ENCODE measurements at regions not wholly inside any gene's neighbourhood (a gene's known extent, or its start where the extent isn't known, plus 50 kb on each side); places are given as distances from the start of the nearest gene placed in this dataset.

GRCh38 chr5:159765760-159766517 lies 150.3 kb upstream of the ADRA1B start:
- no peak for DNase-seq

GRCh38 chr5:159768243-159768642 lies 148.0 kb upstream of the ADRA1B start:
- no peak for DNase-seq

- DNase-seq = no peak
These were observed 143.6 kb upstream of the ADRA1B start for GRCh38 chr5:159772698-159773061.

DNA sequence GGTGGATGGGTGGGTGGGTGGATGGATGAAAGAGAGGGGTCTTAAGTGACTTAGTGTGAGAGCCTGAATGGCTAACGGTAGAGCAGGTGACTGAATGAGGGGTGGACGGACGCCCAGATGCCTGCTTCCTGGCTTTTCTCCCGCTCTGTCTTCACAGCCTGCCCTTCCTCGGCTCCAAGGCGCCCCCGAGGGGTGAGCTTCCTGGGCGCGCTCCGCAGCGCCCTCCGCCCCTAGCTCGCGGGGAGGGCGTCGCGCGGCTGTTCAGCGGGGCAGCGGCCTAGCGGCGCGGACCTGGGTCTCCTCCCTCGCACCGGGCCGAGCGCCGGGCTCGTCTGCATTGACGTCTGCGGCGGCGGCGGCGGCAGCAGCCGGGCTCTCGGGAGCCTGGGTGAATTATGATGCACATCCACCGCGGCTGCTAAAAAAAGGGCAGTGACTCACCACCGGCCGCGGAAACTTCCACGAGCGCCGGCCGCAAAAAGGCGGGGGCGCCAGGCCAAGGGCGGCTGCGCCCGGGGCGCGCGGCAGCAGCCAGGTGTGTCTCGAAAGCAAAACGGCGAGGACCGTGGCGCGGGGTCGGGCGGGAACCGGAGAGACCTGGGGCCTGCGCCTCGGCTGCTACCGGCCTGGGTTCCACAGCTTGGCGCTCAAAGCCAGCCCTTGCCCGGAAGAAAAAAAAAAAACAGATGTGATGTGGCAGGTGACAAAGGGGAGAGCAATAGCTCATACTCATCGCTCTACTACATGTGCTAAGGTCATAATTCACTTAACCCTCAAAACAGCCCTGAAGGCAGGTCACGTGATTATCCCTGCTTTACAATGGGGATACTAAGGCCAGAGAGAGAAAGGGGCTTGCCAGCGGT lies 143.0 kb upstream of the ADRA1B start:
- peak; percentile 81 for DNase-seq

DNA sequence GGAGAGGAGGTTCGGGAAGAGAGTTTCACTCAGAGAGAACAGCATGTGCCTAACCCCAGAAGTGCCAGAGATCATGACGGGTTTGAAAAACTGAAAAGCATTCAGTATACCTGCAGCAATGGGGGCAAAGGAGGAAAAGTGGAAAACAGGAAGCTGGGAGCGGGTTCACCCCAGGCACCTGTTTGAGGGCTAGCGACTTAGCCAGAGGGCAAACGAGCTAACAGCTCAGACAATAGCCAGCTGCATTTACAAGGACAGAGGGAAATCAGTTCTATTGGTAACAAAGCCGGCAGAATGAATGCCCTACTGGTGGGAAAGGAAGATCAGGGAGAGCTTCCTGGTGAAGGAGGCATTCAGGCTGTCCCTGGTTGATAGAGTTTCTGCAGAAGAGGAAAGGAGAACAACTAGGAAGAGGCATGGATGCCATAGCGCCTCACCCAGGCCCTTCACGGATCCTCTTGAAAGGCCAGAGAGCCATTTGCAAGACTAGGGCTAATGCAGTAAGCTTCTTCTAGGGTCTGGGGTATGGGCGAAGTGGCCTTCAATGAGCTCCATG lies 141.7 kb upstream of the ADRA1B start:
- DNase-seq = no peak

- DNase-seq = no peak
These were observed 140.4 kb upstream of the ADRA1B start for GRCh38 chr5:159775890-159776289.

- DNase-seq = no peak
These were observed 139.1 kb upstream of the ADRA1B start for GRCh38 chr5:159777049-159777660.

- DNase-seq = no peak
These were observed 136.8 kb upstream of the ADRA1B start for GRCh38 chr5:159779481-159779880.

- no peak for DNase-seq
These were observed 136.0 kb upstream of the ADRA1B start for GRCh38 chr5:159780246-159780645.

- DNase-seq = no peak
These were observed 134.6 kb upstream of the ADRA1B start for GRCh38 chr5:159781626-159782157.

DNA sequence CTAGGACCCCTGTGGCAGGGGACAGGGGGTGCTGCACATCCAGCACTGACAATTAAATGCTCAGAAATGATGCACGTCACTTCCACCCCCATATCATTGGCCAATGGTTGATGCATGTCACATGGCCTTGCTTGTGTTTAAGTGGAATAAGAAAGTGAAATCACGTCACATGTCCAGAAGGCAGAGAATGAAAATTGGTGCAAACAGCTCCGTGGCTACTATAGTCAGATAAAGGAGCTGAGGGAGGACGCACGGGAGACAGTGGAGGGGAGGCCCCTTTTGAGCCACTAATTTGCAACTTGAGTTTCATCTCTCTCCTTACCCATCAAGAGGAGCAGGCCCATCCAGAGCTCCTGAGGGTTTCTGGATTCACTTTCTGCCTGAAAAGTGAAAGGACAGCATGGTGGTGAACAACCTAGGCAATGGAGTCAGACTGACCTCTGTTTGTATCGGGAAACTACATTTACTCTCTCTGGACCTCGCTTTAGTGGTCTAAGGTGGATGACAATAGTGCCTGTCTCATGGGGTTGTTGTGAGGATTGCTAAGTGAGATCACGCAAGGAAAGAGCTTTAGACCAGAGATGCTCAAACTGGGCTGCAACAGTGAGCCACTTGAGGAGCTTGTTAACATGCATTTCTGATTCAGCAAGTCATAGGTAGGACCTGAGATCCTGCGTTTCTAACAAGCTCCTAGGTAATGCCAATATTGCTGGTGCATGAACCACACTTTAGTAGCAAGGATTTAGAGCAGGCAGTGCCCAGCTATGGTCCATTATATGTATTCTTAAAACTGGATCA lies 133.9 kb upstream of the ADRA1B start:
- no peak for DNase-seq

GRCh38 chr5:159782995-159783300 lies 133.3 kb upstream of the ADRA1B start:
- DNase-seq = no peak

DNA sequence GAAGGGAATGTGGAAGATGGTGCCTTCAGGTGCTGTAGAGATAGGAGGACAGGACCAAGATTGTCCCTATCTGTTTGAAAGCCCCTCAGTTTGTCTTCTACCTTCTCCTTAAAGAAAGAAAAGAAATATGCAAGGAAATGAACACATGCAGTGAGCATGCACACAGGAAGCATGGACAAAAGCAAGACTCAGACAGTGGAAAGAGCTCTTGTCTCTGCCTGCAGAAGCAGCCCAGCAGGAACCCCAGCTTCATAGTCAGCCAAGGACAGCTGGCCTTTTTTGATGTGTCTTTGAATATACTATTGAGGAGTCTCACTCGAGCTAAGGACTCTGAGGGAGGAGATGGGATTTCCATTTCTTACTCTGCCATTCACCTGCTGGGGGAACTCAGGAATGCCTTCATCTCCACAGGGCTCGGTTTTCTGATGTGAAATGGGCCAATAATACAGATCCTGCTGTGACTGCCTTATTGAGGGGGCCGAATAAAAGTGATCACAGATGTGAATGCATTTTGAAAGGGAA lies 132.5 kb upstream of the ADRA1B start:
- no peak for DNase-seq

DNA sequence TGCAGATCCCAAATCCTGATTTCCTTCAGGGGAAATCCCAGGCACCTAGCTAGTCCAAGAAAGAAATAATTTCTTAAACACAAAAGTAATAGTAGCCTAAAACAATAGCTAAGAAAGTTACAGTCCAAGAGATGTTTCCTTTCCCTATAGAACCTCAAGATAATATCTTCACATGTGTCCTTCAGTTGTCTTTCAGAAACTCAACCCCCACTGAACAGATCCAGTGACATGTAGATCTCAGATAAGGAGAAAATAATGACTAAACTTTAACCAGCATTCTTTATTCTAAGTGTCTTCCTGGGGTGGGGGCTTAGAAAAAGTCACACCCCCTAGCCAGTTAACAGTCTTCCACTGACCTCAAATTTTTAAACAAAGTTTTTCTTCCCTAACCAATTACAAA lies 131.3 kb upstream of the ADRA1B start:
- DNase-seq = no peak

DNA sequence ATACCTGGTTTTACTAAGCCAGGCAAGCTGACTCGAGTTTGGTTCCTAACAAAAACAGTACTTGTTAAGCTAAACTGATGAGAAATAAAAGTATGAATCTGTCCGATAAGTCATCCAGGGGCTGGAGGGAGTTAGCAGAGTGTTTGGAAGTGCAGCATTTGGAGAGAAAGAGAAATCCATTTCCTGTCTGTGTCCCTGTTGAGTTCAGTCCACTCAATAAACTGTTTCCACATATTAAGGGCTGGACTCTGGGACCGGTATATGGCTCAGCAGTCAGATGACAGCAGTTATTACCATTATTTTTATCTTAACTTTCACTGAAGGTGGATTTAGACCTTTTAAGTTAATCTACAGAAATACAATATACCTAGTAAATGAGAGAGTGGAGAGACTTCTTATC lies 130.6 kb upstream of the ADRA1B start:
- no peak for DNase-seq

DNA sequence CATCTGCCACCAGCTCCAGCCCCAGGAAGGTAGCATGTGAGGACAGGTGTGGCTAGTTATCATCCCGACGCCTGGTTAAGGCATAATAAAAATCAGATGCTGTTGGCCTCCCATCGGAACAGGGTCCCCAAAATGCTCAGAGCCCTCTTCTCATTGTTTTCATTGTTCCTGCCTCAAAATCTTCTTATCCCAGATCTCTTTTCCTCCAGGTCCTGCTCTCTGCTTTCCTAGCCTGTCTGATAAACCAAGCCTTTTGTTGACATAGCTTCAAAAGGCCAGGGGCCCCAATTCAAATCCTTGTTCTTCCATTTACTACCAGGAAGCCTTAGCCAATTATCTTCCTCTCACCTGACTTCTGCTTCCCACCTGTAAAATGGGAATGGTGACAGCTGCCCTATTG lies 130.1 kb upstream of the ADRA1B start:
- no peak for DNase-seq

DNA sequence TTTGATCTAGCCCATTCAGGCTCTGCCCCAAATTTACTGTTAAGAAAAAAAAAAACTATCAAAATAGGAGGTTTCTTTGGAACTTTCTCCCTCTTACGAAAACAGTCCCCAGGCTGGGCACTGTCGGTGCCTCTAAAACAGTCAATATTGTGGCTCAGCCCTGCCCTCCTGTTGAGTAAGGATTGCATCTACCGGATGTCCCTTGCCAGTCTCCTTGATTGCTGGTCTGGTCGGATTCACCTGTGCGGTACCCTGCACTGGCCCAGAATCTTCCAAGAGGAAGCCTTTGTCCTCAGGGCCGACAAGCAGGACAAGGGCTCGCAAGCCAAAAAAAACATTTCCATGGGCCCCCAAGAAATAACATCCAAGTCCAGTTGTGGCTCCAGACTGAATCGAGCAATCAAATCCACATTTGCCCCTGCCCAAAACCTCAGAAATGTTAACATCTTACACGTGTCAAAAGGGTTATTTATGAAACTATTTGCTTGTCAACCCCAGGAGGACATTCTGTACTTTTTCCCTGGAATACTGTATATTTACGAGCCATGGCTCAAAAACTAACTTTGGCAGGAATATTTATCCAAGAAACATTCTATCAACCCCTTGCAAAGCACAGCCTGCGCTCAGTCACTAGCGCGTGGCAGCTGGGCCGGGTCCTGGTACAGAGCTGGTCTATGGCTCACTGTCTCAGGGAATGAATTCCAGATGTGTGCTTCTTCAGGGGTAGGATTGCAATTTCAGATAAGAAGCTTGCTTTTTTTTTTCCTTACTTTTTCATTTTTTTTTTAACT lies 129.2 kb upstream of the ADRA1B start:
- no peak for DNase-seq

DNA sequence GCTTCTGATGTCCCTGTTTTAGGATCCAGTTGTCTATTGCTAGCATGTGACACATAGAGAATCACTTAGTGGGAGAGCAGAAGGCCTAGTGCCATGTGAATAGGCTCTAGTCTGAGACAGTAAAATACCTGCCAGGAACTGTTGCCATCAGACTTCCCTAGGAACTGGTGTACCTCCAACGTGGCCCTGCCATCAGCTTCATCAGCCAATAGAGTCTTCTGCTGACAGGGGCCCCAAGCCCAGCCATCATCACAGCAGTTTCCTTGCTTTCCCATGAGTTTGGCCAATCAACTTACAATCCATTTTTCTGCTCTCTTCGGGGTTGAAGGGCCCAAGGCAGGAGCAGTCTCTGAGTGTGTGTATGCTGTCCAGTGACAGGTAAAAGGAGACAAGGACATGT lies 128.4 kb upstream of the ADRA1B start:
- no peak for DNase-seq

DNA sequence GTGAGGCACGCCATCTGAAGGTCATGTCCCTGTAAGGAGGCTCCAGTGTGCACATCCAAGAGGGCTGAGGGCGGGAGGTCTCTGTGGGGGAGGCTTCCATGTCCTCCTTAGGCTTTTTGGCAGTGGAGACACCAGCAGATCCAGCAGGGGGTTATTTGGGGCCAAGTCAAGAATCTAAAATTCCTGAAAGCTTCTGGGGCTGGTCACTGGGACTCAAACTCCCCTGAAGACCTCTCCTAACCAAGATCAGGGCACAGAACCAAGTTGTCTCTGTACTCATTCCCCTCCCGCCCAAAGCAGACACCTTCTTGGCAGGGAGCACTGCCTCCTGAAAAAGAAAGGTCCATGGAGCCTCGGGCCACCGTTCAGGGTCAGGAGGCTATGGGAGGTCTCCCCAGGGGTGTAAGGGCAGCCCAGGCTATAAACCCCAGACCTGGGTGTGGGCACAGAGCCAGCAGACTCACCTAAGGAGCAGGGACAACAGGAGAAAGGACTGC lies 127.4 kb upstream of the ADRA1B start:
- DNase-seq = no peak

GRCh38 chr5:159792180-159792579 lies 124.1 kb upstream of the ADRA1B start:
- no peak for DNase-seq

GRCh38 chr5:159797261-159797970 lies 118.9 kb upstream of the ADRA1B start:
- DNase-seq = no peak

All from stimulated activated CD4-positive, alpha-beta T cell treated with anti-CD3 and anti-CD28 coated beads, Interleukin-4, amount 100 ng/mL, for 1 hour (primary cell).